HT-29 (cell line): ENCODE measurements at regions not wholly inside any gene's neighbourhood (a gene's known extent, or its start where the extent isn't known, plus 50 kb on each side); places are given as distances from the start of the nearest gene placed in this dataset.
"Not testable (repeated sequence)": the region's sequence is repeated elsewhere in the genome, so short reads cannot be mapped to it uniquely, and the experiment has no call there.

Source experiments
- DNase-seq: peaks from one replicate; pipeline ENCODE4 v3.0.0-alpha.2; 2015; ENCODE audit warnings: low spot score

DNA sequence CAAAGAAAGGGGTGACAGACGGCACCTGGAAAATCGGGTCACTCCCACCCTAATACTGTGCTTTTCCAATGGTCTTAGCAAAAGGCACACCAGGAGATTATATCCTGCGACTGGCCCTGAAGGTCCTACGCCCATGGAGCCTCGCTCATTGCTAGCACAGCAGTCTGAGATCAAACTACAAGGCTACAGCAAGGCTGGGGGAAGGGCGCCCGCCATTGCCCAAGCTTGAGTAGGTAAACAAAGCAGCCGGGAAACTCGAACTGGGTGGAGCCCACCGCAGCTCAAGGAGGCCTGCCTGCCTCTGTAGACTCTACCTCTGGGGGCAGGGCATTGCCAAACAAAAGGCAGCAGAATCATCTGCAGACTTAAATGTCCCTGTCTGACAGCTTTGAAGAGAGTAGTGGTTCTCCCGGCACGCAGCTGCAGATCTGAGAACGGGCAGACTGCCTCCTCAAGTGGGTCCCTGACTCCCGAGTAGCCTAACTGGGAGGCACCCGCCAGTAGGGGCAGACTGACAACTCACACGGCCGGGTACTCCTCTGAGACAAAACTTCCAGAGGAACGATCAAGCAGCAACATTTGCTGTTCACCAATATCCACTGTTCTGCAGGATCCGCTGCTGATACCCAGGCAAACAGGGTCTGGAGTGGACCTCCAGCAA is 406.0 kb downstream of the TFAP2B start:
- not testable (repeated sequence) for DNase-seq

DNA sequence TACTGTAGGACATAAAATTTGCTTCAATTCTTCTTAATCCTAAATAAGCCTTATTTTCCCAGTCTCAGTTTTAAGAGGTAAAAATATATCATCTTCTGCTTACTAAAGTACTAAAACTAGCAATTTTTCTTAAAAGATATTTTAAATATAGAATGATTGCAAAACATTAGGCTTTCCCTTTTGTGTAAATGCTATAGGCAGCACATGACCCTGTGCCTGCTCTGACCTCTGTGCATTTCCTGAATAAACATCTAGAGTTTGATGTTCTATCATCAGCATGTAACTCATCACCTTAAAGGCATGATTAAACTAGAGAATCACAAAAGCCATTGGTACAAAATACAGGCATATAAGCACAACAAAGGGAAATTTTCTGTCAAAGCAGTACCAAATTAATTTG is 422.7 kb downstream of the TFAP2B start:
- no peak for DNase-seq

DNA sequence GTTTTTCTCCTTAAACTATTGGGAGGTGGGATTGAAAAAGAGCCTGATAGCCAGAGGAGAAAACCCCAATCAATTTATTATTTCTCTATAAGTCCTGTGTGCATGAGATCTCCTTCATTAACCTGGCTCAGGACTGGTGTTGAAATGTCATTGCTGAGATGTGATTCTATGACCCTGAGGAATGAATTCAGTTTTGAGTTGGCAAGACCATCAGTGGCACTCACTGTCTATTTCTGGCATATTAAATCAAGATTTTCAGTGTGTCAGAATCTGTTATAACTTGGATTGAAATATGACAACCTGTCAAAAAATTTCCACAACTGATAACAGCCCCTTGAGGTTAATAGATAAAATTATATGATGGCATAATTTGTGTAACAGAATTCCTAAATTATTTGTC is 431.1 kb downstream of the TFAP2B start:
- no peak for DNase-seq

- no peak for DNase-seq
Observed at GRCh38 chr6:51250317-51250716, 431.6 kb downstream of the TFAP2B start.

DNA sequence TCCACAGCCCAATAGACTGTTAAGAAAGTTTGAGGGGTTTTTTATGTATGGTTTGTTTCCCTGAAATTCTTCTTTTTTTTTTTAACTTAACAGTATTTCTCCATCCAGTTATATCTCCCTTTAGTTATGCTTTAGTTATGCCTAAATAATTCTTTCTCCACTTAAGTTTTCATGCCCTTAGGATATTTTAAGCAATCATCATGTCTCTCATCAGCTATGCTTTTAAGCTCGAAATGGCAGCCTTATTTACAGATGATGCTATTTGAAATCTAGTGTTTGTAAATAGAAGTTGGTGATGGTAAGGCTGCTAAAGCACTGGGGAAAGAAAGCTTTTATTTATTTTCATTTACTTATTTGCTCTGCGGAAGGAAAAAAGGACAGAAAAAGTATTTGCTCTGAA is 439.3 kb downstream of the TFAP2B start:
- no peak for DNase-seq

DNA sequence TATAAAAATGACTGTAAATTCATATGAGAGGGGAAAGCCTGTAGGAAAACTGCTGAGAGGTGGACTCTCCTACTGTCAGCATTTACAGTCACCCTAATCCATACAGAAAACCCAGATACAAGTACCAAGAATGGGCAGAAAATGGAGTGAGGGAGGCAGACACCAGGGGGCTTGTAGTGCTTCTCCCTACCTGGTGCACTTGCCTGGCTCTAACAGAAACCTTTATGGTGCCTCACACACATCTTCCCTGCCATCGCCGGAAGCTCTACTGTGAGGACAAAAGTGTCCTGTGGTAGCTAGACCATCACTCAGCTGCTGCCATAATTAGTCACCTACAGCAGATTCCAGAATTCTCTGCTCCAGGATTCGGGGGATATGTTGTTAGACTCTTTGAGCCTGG is 441.3 kb downstream of the TFAP2B start:
- no peak for DNase-seq

- DNase-seq, result no peak
Observed at GRCh38 chr6:51261691-51262090, 443.0 kb downstream of the TFAP2B start.

- no peak for DNase-seq
Observed at GRCh38 chr6:51265426-51265825, 446.8 kb downstream of the TFAP2B start.

GRCh38 chr6:51266604-51267003 is 447.9 kb downstream of the TFAP2B start:
- no peak for DNase-seq

DNA sequence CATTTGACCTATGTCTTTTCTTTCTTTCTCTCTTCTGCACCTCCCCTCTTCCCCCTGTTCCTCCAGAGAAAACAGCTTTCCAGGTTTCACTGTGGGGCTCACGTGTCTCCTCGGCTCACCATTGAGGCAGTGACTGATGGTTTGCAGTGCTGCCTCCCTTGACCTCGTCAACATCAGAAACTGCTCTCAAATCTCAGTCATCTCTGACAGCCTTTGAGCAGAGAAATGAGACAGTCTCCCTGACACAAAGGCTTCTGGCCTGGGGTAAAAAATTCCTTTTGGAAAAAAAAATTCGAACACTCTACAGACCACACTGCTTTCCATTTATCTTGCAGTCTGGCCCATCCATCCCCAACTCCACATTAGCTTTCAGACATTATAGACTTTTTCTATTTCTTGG is 450.0 kb downstream of the TFAP2B start:
- no peak for DNase-seq

DNA sequence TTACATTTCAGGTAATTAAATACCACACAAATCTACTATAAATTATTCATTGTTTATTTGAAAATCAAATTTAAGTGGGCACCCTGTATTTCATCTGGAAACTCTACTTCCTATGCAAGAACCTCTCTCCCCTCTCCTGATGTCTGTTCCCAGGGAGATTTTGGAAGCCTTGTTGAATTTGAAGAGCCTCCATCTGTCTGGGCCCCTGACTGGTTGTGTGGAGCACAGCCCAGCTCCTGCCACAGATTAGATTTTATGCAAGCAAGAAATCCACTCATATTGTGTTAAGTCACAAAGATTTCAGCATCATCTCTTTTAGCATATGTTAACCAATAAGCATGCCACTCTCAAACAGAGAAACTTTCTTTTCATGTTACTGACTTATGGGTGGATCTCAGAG is 451.2 kb downstream of the TFAP2B start:
- DNase-seq, result no peak

DNA sequence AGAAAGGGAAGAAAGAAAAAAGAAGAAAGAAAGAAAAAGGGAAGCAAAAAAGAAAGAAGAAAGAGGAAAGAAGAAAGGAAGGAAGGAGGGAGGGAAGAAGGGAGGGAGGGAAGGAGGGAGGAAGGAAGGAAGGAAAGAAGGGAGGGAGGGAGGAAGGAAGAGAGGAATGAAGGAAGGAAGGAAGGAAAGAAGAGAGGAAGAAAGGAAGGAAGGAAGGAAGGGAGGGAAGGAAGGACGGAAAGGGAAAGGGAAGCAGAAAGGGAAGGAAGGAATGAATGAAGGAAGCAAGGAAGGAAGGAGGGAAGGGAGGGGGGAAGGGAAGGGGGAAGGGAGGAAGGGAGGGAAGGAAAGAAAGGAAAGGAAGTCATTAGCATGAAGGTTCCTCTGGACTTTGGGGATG is 452.9 kb downstream of the TFAP2B start:
- DNase-seq, result no peak

DNA sequence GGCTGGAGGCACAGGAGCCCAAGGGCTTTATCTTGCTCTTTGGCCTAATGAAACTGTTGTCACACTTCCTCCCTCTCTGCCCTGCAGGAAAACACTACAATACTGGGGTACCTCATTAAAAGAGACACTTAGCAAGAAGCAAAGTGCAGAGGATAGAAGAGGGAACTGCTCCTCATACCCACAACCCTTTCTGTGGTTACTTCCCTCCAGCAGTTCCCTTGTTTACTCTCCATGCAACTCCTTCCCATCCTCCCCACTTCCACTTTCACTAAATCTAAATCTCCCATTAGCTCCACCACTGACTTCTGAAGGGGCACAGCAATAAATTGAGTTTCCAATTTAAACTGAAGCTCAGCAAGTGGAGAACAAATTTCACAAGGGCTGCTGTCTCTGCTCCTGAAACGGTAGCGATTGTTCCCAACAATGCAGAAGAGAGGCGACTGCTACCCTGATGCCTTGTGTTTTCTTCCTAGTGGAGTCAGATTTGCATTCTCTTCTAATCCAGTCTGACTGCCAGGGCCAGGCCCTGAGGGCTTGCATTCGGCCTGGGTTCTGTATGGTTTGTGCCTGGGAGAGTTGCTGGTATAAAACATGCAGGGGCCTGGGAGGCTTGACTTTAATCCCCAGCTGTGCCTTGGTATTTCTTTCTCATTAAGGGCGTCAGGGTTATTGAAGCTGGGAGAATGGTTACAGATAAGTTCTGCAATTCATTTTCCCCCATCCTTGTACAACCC is 454.7 kb downstream of the TFAP2B start:
- DNase-seq, result no peak

- DNase-seq, result no peak
Observed at GRCh38 chr6:51277474-51277873, 458.8 kb downstream of the TFAP2B start.

- DNase-seq, result no peak
Observed at GRCh38 chr6:51282026-51282425, 463.4 kb downstream of the TFAP2B start.

DNA sequence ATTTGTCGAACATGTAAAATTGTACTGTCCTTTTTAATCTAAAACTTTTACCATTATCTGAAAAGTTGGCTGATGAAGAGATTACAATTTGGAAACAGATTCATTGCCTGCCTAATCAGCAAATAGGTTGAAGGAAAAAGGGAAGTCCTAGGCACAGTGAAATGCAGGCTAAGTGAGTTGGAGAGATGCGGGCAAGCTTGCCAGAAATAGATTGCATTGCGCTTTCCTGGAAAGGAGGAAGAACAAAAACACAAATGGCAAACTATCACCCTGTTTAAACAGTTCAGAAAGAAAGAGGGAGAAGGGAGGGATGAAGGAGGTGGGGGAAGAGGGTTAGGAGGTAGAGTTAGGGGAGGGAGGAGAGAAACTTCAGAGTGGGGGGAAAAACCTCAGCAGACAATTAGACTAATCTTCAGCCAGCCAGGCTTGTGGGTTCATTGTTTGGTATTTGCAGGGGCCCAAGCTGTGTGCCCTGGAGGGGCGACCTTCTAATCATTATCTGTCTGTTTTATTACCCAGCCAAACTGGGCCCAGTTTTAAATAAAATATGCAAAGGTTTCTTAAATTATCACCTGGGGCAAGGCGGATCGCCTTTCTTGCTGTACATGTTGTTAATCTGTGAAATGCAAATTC is 465.2 kb downstream of the TFAP2B start:
- DNase-seq, result no peak

GRCh38 chr6:51285876-51286275 is 467.2 kb downstream of the TFAP2B start:
- DNase-seq, result no peak

- no peak for DNase-seq
Observed at GRCh38 chr6:51289041-51289440, 470.4 kb downstream of the TFAP2B start.

DNA sequence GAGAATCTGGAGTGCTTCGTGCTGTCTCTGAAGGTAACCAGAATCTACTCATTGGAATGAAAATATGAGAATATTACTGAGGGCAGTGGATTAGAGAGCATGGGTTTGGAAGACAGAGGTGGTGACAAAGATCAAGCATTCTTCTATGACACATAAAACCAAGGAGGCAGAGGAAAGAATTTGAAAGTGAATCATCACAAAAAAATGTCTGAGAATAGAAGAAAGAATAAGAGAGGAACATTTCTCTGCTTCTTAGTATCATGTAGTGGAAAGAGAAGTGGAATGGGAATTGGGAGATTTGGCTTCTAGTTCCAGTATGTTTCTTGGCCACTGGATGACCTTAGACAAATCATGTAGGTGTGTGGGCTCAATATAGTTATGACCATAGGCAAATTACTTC is 474.0 kb downstream of the TFAP2B start:
- no peak for DNase-seq

DNA sequence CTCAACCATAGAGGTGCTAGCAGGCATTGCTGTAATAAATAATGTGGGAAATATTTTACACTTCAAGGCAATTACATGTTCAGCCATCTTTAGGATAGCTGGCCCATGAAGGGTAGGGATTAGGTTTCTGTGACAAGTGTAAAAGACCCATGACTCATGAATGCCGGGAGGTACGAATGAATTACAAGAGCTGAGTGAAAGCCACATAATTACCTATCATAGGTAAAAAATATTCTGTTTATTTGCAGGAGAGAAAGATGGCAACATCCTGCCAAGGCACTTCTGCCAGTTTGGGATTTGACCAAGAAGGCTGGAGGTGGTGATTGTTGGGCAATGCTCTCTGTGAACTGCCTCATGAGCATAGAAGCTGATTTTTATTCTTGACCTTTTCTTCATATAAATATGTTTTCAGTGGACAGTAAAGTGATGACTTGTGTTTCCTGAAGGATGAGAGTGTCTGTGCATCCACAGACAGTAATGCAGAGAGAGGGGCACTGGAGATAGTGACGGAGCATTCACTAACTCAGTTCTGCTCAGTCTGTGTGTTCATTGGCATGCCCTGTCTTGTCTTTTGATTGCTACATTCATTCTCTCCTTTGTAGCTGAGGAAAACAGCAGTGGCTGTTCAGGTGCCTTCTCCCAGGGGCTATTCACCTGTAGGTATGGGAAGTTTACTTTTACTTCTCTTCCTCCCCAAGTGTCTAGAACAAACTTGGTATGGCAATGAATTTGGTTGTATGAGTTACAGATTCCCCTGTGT is 481.1 kb downstream of the TFAP2B start:
- no peak for DNase-seq

DNA sequence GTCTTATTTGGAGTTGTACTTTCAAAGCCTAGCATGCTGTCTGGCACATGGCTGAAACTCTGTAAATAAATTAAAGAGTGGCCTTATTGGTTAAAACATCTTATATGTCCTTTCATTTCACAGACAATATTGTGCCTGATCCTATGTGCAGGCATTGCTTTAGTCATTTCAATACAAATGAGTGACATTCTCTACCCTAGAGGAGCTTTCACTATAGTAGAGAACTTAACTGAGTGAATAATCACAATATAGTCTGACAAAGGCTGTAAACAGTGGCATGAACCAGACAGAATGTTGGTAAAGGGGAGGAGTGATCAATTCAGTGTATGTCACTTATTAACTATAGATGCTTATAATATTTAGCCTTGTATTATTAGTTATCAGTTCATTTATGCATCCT is 481.8 kb downstream of the TFAP2B start:
- no peak for DNase-seq

DNA sequence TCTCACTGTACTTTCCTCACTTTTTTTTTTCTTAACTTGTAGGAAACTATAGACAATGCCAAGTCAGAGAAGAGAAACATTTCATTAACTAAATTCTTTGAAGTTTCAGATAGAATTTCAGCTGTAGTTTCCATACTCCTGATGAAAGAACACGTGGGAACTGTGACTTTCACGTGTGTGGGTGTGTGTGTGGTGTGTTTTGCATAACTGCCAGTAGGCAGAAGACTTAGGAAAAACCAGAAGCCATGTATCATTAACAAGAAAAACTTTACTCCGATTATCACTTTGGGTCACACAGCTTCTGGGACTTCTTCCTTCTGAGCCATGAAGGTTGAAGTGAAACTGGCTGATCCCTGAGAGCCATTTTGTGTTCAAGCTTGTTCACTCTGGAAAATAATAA is 483.3 kb downstream of the TFAP2B start:
- no peak for DNase-seq
